HG02840 (cell line): ENCODE measurements at regions not wholly inside any gene's neighbourhood (a gene's known extent, or its start where the extent isn't known, plus 50 kb on each side); places are given as distances from the start of the nearest gene placed in this dataset.

Experiments
- ATAC-seq: cut with Tn5 transposase; IDR thresholded peaks from one replicate; pipeline ENCODE4 v1.9.1; 2021; ENCODE audit warnings: mild to moderate bottlenecking, moderate library complexity, moderate number of reproducible peaks; ENCODE audit not compliant: unreplicated experiment, low FRiP score

DNA sequence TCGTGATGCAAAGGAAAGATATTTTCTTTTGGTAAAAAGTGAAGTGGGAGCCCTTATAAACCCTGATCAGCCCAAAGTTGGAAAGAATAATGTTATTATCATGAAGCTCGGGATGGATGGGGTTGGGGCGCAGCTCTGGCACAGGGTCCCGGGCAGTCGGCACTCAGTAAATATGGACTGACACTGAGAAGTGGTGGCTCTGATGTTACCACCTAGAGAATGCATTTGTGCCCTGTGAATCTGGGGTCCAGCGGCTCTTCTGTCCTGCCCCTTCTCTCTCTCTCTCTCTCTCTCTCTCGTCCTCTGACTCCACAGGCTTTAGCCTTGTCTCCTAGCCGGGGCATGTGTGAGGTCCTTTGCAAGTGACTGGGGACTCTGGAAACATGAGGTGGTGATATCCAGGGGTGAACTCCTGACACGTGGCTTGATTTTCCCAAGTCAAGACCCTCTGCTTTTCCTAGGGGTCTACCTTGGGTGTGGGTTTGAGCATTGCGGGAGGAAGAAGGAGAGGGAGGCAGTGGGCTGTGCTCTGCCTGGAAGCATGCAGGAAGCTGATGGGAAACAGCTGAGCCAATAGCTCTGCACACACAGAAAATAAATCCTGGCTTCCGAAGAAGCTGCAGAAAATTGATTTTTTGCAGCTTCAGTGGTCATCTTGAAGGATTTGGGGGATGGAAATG, 162.7 kb downstream of the MACROH2A1 start:
- no peak for ATAC-seq

DNA sequence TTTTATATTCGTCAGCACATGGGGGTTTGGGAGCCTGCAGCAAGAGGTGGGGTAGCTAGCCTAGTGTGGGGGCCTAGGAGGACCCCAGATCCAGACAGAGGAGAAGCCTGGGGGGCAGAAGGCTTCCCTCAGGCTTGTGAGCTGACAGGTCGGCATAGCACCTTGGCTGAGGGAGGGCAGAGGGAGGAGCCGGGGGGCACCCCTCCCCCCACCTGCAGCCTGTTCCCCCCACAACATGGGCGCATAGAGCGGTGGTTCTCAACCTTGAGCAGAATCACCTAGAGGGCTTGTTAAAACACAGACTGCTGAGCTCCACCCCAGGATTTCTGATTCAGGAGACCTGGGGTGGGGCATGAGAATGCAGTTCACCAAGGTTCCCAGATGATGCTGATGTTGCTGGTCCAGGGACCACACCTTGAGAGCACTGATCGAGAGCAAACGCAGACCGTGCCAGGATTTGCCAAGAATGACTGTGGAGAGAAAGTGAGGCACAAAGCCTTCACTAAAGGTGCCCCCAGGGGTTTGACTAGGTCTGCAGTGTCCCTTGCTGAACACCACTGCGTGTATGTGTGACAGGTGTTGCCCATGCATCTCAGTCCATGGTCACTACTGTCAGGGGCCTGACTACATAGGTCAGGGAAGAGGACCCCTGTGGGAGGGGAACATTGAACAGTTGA, 163.3 kb downstream of the MACROH2A1 start:
- no peak for ATAC-seq

DNA sequence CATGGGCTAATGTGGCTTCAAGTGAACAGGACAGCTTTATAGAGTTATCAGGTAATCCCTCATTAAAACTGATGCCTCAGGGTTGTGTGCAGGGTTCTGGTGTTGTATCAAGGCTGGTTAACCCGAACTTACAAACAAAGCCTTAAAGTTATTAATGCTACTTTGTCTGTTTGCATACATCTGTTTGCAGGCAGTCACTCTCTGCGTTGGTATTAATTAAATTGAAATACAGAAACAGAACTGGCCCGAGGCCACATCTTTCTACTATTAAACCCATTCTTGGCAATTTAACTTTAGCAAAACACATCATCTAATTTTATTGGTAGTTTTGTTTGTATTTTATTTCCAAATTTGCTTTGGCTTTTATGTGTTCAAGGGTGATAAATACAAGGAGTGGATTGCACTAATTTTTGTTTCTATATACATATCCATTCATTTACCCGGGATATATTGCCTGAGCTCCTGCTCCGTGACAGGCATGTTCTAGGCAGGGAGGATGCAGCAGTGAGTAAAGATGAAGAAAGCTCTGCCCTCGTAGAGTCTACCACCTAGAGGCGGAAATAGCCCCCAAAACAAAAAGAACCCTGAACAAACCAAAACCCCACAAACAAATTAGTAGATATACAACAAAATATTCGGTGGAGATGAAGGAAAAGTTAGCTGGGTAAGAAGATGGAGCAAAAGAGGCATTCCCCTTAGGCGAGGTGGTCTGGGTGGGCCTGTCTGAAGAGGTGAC, 164.2 kb downstream of the MACROH2A1 start:
- ATAC-seq: no peak

DNA sequence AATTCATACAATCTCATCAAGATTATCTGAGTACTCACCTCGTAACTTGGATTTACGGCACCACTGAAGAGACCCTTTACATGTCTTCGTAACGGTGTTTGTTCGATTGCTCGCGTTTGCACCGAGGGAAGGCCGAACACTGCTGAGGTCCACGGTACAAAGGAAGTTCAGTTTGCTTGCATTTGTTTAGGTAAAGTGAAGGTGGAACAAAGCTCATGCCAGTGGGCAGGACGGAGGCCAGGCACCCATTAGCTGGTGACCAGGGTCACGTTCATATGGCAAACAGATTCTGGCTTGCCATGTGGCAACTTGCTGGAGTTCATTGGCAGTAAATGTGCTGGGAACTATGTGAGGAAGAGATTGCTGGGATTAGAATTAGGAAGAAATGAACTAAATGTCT, 164.8 kb downstream of the MACROH2A1 start:
- no peak for ATAC-seq

DNA sequence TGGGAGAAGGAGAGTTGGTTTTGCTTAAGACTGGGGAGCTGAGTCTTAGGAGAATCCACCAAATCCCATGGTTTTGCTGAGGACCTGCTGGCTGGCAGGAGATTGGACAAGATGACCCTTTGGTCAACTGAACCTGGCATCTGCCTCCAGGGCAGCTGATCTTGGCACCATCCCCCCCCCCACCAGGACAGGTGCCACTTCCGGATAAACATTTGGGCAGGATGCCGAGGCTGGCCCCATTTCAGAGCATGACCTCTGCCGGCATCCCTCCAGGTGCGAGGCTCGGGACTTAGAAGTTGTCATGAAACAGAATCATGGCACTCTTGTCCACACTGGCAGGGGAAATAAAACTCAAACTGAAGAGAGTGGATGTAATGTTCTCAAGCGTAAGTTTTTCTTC, 165.6 kb downstream of the MACROH2A1 start:
- ATAC-seq: no peak

DNA sequence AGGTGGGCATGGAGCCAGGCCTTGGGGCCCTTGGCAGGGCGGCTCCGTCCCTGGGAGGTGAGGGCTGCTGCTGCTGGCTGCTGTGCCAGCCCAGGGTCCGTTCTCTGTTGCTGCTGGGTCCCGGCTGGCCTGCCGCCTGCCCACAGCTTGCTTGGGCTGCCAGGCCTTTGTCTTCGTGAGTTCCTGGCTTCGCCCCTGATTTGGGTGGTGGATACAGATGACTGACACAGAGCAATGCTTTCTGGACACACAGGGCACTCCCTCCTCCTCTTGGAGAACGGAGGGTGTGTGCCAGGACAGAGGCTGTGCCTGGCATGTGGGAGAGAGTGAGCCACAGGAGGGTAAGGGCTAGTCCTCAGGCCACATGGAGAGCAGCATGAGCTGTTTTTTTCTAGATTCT, 166.1 kb downstream of the MACROH2A1 start:
- ATAC-seq: no peak

DNA sequence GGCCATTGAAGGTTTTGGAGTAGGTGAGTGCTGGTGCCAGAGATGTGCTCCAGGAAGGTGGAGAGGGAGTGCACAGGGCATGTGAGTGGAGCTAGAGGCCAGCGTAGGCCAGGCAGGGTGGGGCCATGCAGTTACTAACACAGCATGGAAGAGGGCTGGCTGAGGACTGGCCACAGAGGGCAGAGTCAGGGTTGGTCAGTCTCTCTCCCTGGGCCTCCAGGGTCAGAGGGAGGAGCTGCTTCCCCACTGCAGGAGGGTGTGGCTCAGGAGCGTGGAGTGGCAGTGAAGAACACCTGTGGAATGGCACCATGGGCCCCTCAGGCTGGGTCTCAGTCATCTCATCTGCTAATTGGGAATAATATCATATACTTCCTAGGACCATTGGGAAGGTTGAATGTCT, 167.7 kb downstream of the MACROH2A1 start:
- ATAC-seq: no peak

DNA sequence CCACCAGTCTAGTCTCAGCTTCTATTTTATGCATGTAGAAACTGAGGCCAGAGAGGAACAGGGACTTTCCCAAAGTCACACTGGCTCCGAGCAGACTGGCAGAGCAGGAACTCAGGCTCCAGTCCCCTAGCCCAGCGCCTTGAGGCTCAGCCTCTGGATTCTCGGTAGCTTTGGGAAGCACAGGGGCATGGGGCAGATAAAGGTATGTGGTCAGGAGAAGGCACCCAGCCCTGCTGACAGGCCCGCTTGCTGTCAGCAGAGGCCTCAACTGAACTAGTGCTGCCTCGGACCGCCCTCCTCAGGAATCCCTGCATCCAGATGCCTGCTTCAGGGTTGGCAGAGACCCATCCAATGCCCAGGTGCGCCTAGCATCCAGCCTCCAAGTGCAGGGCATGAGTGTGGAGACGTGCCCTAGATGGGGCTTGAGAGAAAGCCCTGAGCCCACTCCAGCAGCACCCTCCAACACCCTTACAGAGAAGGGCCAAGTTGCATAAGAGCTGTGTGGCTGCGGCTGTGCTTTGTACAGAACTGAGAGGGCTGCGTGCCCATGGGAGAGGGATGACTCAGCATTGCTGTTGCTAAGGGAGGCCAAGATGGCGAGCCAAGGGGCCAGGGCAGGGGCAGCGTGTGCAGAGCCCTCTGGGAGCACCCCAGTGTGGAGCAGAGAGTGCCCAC, 168.6 kb downstream of the MACROH2A1 start:
- ATAC-seq: no peak

DNA sequence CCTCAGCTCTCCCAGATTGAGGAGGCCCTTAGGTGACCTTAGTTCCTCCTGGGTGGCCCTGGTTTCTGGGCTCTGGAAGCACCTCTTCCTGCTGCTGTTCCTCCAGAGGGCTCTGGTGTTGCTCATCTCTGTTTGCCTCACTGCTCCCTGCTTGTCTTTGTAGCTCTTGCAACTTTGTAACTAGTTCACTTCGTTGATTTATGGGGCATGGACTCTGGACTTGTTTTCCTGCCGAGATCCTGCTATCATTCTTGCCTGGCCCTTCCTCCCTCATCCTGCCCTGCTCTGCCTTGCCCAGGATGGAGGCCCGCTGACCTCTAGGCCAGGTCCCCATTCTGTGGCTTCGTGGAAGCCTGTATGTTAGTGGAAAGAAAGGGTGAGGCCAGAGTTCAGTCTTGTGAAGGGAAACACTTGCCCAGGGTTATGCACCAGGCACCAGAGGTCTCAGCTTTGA, 169.3 kb downstream of the MACROH2A1 start:
- ATAC-seq: no peak

DNA sequence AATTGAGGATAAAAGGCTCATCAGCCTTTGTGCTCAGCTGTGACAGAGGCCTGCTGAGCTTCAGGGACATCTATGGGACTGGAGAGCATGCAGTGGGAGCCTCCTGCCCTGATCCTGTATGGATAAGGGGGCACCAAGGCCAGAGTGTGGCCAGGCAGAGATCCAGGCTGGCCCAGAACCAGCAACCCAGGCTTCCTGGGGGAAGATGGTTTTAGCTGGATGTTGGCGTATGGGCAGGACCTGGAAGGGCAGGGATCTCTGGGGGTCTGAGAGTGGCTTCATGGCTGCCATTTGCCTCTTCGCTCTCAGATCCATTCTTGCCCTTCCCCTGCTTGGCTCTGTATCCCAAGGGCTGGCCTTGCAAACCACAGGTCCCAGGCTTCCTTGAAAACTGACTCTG, 169.9 kb downstream of the MACROH2A1 start:
- no peak for ATAC-seq

DNA sequence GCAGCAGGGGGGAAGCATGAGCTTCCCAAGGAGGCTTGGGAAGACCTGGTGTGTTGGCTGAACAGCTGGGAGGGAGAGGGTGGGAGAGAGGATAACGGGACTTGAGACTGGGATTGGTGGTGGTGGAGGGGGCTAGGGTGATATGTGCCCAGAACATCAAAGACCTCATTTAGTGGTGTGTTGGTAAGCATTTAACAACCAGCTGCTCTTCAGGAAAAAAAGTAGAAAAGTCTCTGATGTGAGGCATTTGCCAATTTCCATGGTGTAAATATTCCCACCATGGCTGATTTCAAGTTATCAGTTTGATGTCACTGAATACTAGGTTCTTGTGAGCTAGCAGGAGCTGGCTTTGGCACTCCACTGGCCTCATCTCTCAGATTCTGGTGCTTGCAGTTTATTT, 170.8 kb downstream of the MACROH2A1 start:
- no peak for ATAC-seq

DNA sequence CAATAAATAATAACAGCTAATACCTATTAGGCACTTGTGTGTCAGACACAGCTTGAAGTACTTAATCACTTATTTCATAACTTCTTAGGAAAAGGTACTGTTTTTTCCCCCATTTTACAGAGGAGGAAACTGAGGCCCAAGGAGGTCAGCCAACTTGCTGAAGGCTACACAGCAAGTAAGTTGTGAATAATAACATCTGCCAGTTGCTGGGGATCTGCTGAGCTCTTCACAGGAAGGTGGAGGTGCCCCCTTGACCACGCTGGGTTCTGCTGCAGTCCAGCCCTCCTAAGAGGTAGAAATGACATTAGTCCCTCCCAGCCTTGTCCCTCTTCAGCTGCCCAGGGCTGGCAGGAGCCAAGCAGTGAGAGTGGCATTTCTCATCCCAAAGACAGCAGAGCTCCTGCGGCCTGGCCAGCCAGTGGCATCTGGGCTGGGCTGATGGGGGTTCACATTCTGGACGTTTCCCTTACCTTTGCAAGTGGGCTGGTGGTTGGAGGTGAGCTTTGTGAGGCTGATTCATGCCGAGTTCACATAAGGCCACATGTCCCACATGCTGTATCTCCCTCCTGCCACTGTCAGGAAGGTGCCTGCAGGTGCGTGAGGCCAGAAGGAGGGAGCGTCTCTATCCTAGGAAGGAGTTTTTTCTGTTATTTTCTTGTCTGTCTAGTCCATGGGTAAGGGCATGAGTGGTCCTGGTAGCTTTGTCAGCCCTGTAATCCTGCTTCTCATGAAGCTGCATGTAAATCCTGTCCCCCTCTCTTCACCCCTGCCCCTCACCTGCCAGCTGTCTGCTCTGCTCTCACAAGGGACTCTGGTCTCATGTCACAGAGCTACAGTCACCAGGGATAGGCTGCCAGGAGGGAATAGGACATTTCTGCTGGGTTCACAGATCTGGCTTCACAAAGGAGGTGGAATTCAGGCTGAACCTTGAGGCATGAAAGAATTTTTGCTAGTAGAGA, 171.7 kb downstream of the MACROH2A1 start:
- no peak for ATAC-seq

DNA sequence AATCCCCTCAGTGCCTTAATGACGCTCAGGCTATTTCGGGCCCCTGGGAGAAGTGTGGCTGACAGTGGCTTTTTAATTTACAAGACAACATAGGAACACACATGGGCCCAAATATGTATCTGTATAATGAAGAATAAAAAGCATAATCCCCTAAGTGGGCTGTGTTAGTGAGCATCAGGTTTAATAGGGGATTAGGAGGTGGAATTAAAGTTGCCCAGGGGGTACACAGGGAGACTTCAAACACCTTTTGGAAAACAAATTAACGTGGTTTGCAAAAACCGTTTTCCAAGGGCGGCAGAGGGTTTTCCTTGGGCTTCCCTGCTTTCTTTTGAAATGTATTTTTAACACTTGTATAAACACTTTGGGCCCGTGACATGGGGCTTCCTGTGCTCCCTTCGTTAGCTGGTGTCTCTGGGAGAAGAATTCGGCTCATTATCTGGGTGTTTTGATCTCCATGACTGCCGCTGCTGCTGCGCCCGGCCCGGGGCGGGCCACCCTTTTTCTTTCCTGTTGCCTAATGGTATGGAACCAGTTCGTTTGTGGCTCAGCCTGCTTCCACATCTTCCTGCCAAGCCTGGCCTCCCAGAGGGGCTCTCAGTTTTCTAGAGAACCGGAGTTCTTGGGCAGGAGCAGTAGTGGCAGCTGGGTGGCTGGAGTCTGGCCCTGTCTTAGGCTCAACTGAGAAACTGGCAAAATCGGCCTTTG, 173.0 kb downstream of the MACROH2A1 start:
- ATAC-seq: no peak

DNA sequence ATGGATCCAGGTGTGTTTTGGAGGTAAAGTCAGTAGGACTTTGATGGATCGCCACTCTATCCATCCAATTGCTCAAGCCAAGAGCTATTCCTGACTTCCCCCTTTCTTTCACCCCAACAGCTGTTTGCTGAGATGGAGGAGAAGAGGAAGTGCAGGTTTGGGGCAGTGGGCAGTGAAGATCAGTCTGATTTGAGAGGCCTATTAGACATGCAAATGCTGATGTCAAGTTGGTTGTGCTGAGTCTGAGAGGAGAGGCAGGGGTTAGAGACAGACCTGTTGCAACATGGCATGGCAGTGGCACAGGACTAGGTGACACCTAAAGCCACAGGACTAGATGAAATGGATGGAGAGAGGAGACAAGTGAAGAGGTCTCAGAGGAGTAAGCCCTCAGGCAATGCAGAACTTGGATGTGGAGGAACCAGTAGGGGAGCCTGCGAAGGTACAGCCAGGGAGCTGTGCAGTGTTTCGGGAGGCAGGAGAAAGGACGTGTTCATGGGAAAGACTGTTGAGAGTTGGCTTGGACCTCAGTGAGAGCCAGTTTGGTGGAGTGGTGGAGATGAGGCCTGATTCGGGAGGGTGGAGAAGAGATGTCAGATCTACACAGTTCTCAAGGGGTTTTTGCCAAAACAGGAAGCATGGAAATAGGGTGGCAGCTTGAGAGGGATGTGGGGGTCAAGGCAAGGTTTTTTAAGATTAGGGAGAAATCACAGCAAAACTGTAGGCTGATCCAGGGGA, 175.0 kb downstream of the MACROH2A1 start:
- ATAC-seq: no peak

DNA sequence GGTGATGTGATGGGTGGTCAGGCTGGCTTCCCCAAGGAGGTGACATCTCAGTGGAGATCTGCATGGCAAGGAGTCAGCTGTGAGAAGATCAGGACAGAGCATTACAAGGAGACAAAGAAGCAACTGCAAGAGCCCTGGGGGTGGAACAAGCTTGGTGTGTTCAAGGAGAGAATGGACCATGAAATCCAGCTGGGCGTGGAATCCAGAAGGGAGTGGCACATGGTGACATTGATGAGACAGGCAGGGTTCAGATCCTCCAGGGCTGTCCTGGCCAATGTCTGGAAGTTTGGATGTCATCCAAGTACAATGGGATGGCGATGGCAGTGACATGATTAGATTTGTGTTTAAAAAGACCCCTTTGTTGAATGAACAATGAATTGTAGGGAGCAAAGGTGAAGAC, 175.6 kb downstream of the MACROH2A1 start:
- no peak for ATAC-seq

DNA sequence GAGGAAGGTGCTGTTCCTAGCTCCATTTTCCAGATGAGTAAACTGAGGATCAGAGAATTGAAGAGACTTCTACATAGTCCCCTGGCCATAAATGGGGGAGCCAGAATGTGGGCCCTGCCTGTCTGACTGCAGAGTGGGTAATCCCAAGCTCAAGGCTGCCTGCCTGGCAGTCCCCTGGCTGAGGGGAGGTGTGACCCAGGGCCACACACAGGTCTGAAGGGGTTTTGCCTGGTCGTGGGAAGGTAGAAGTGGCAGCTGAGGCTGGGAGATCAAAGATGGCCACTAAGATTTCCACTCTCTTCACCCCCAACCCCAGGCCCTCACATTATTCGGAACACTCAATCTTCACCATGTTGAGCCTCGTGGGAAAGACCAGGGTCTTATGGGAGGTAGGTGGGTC, 176.3 kb downstream of the MACROH2A1 start:
- ATAC-seq: no peak

DNA sequence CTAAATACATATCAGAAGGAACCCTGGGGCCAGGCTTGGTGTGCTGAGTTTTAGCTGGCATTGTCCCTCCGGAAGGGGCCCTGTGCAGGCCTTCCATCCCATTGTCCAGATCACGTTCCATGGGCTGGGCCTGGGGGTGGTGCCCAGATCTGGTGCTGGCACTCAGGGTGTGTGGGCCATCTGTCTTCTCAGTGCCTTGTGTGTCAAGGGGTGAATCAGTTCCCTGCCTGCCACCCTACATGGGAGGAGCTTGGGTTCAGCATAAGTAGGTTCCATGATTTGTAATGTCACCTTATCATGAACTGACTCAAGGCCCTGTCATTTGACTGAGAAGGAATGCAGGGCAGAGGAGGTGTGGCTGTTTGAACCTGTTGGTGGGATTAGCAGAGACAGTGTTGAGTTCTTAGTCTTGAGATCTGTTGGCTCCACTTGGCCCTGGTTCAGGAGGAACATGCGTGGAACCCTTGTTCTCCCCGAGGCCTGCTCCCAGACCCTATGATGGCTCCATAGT, 176.8 kb downstream of the MACROH2A1 start:
- ATAC-seq: no peak

DNA sequence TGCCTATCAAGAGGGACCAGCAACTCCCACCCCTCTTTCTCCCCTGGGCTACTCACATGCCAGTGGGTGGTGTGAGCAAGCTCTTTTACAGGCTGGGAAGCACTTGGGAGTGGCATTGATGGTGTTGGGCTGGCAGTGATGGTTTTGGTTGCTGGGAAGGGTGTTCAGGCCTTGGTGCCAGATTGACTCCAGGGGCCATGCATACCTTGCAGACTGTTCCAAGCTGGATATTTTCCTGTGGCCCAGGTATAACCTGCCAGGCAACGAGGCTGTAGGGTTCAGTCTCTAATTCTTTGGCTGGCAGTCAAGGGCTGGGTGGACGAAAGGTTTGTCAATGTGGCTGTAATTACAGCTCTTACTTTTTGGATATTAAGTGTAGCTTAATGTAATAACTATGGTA, 177.3 kb downstream of the MACROH2A1 start:
- ATAC-seq: no peak

DNA sequence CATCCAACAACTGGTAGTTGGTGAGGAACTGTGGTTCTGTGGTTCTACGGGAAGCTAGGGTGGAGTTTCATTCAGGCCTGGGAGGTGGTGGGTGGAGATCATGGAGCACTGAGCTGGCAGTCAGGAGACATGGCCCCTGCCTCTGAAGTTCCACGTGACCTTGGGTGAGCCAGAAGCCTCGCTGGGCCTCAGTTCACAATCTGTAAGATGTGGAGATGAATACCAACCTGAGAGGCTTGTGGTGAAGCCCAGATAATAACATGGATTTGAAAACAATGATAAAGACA, 177.9 kb downstream of the MACROH2A1 start:
- no peak for ATAC-seq
